ENCODE measurements at regions not wholly inside any gene's neighbourhood (a gene's known extent, or its start where the extent isn't known, plus 50 kb on each side); places are given as distances from the start of the nearest gene placed in this dataset.

DNA sequence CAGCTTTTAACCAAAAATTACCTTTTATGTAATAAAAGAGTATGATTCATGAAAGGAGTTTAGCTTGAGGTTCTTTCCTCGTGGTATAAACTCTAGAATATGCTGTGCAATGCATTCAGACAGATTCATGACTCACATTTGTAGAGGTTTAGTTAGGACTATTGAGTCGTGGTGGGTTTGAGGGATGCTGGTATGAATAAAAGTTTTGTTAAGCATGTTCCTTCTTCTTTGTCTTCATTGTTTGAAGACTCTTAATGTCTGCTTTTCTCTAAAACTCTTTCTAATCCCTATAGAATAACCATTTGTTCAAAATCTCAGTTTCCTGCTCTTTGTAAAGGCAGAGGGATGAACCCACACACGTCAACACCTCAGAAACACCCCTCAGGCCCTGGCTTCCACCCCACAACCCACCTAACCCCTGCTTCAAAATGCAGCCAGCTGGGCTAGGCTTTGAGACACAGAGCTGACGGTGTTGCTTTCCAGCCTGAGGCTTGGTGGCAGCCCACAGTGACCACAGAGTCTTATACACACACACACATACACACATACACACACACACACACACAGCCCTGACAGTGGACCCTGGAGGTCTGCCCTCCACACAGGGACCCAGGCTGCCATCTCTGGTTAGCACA, 69.0 kb upstream of the IRX1 start:
- no TSS peak for BruUV-seq (replicated peaks)
- H3K79me2 ChIP-seq (ENCODE audit: insufficient read depth, low read length) = no peaks in the 10 kb centered on the region
- H3K36me3 ChIP-seq (ENCODE audit: control insufficient read depth in 1 of 2, insufficient read depth in 2 of 2, low read length in 2 of 2) = no peaks in the 10 kb centered on the region
- H3K9me2 ChIP-seq (ENCODE audit: insufficient read depth) = no peaks in the 10 kb centered on the region
- H3K9me3 ChIP-seq (ENCODE audit: control insufficient read depth in 1 of 2, insufficient read depth in 1 of 2, low read depth in 1 of 2, low read length in 2 of 2) = peaks cover 18 to 34% of the 10 kb centered on the region in 2 experiments; a peak in 2 of 4 replicates
- ATAC-seq = no peak
- no peaks in the 10 kb centered on the region for H4K20me1 ChIP-seq (ENCODE audit: insufficient read depth)
- ChIA-PET RAD21 (ENCODE audit: low non-redundant PET in 1 of 2, low total read pairs in 2 of 2, uncharacterized antibody in 2 of 2, unreplicated experiment in 2 of 2) (no interaction called here), CTCF (no interaction called here), POLR2A (no interaction called here)
- no peaks in the 10 kb centered on the region for H3K4me1 ChIP-seq (ENCODE audit: control insufficient read depth in 1 of 2, insufficient read depth in 2 of 2, low read length in 2 of 2)
- no peak for TF ChIP-seq SRF (IDR thresholded peaks at IDR 0.05; ENCODE audit: low read depth)
- TF ChIP-seq EZH2phosphoT487 (IDR thresholded peaks at IDR 0.05; ENCODE audit: borderline replicate concordance) = no peak
- H2AFZ ChIP-seq (ENCODE audit: low read depth, low read length, poor library complexity, severe bottlenecking) = no peak overlapping the region
- H3K9ac ChIP-seq (ENCODE audit: low read length) = no peak overlapping the region
- no peak overlapping the region for H3K4me3 ChIP-seq (replicated peaks in 1 of 2; ENCODE audit: low read depth in 1 of 2, low read length in 2 of 2)
- H3K27ac ChIP-seq (ENCODE audit: low read depth, low read length) = no peak overlapping the region
- no peaks in the 10 kb centered on the region for H3K27me3 ChIP-seq (ENCODE audit: insufficient read depth, low read length)
- intact Hi-C loops (cut with micrococcal nuclease) = no loop called here
- no peak overlapping the region for H3K4me2 ChIP-seq (ENCODE audit: low read length)
- no peak for DNase-seq (ENCODE audit: low read depth, low spot score)

DNA sequence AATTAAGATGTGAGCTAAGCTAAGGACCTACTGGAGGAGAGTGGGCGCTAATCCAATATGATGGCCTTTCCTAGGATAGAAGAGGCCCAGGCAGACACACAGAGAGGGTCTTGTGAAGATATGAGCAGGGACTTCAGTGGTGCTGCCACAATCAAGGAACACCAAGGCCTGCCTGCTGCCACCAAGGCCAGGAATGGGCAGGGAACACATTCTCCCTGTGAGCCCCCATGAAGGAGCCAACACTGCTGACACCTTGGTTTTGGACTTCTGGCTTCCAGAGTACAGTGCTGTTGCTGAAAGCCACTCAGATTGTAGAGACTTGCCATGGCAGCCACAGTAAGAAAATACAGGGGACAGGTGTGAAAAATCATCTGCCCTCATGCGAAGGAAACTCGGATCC, 73.1 kb upstream of the IRX1 start:
- H2AFZ ChIP-seq (ENCODE audit: low read depth, low read length, poor library complexity, severe bottlenecking) = no peak overlapping the region
- no peak for ATAC-seq
- H3K4me2 ChIP-seq (ENCODE audit: low read length) = no peak overlapping the region
- H3K9me3 ChIP-seq (ENCODE audit: control insufficient read depth in 1 of 2, insufficient read depth in 1 of 2, low read depth in 1 of 2, low read length in 2 of 2) = peaks cover 20 to 37% of the 10 kb centered on the region in 2 experiments; a peak in 2 of 4 replicates
- ChIA-PET CTCF (no interaction called here), POLR2A (no interaction called here), RAD21 (ENCODE audit: low non-redundant PET in 1 of 2, low total read pairs in 2 of 2, uncharacterized antibody in 2 of 2, unreplicated experiment in 2 of 2) (no interaction called here)
- no peaks in the 10 kb centered on the region for H3K4me1 ChIP-seq (ENCODE audit: control insufficient read depth in 1 of 2, insufficient read depth in 2 of 2, low read length in 2 of 2)
- H3K27ac ChIP-seq (ENCODE audit: low read depth, low read length) = no peak overlapping the region
- no peaks in the 10 kb centered on the region for H3K9me2 ChIP-seq (ENCODE audit: insufficient read depth)
- intact Hi-C loops (cut with micrococcal nuclease) = no loop called here
- no peaks in the 10 kb centered on the region for H3K79me2 ChIP-seq (ENCODE audit: insufficient read depth, low read length)
- BruUV-seq (replicated peaks) = no TSS peak
- DNase-seq (ENCODE audit: low read depth, low spot score) = no peak
- no peaks in the 10 kb centered on the region for H4K20me1 ChIP-seq (ENCODE audit: insufficient read depth)
- H3K36me3 ChIP-seq (ENCODE audit: control insufficient read depth in 1 of 2, insufficient read depth in 2 of 2, low read length in 2 of 2) = no peaks in the 10 kb centered on the region
- no peaks in the 10 kb centered on the region for H3K27me3 ChIP-seq (ENCODE audit: insufficient read depth, low read length)
- TF ChIP-seq REST (IDR thresholded peaks at IDR 0.05; ENCODE audit: low read depth) (no peak), EZH2 (IDR thresholded peaks at IDR 0.05) (no peak), POLR2AphosphoS5 (IDR thresholded peaks at IDR 0.05; ENCODE audit: low read depth, low read length) (no peak), CEBPB (IDR thresholded peaks at IDR 0.05; ENCODE audit: low read depth) (no peak), JUND (IDR thresholded peaks at IDR 0.05) (no peak), CBX3 (IDR thresholded peaks at IDR 0.05; ENCODE audit: low read depth) (no peak), TCF7L2 (IDR thresholded peaks at IDR 0.05; ENCODE audit: borderline replicate concordance, extremely low read depth, insufficient read depth, insufficient read length) (no peak), SRF (IDR thresholded peaks at IDR 0.05; ENCODE audit: low read depth) (no peak), POLR2A (IDR thresholded peaks at IDR 0.05; ENCODE audit: borderline replicate concordance, extremely low read depth, insufficient read depth, insufficient read length) (no peak), ZFX (IDR thresholded peaks at IDR 0.05) (no peak), RAD21 (IDR thresholded peaks at IDR 0.05; ENCODE audit: low read depth) (no peak), MAX (IDR thresholded peaks at IDR 0.05) (no peak), SIN3A (IDR thresholded peaks at IDR 0.05; ENCODE audit: low read depth) (no peak), SP1 (IDR thresholded peaks at IDR 0.05; ENCODE audit: low read depth) (no peak), EGR1 (IDR thresholded peaks at IDR 0.05; ENCODE audit: low read depth) (no peak)
- TF ChIP-seq, protein P1, sequence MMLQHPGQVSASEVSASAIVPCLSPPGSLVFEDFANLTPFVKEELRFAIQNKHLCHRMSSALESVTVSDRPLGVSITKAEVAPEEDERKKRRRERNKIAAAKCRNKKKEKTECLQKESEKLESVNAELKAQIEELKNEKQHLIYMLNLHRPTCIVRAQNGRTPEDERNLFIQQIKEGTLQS (IDR thresholded peaks at IDR 0.05) = no peak
- no peak overlapping the region for H3K4me3 ChIP-seq (replicated peaks in 1 of 2; ENCODE audit: low read depth in 1 of 2, low read length in 2 of 2)
- no peak overlapping the region for H3K9ac ChIP-seq (ENCODE audit: low read length)
